IMR-90 (cell line): ENCODE measurements at regions not wholly inside any gene's neighbourhood (a gene's known extent, or its start where the extent isn't known, plus 50 kb on each side); places are given as distances from the start of the nearest gene placed in this dataset.

Source experiments
- BHLHE40 ChIP-seq: fragments of 150-350 bp; IDR thresholded peaks from 2 replicates; pipeline ENCODE4 v1.6.1; 2016; ENCODE audit warnings: mild to moderate bottlenecking, low read depth, low read length
- CEBPB ChIP-seq: IDR thresholded peaks from 2 replicates; pipeline ENCODE4 v1.6.1; 2012; ENCODE audit warnings: low read depth, low read length, improper control_type of control experiment
- CTCF ChIP-seq: conservative IDR thresholded peaks from 2 replicates; pipeline ENCODE4 v1.5.1; 2012; ENCODE audit warnings: mild to moderate bottlenecking, low read depth, low read length, improper control_type of control experiment
- MAFK ChIP-seq: IDR thresholded peaks from 2 replicates; pipeline ENCODE4 v1.6.1; 2012; ENCODE audit warnings: low read depth, low read length, improper control_type of control experiment
- MAZ ChIP-seq: IDR thresholded peaks from 2 replicates; pipeline ENCODE4 v1.6.1; 2012; ENCODE audit warnings: low read depth, mild to moderate bottlenecking, low read length, improper control_type of control experiment, moderate library complexity, borderline replicate concordance
- NFE2L2 ChIP-seq: fragments of 150-350 bp; IDR thresholded peaks from 2 replicates; pipeline ENCODE4 v1.6.1; 2016; ENCODE audit warnings: low read depth, mild to moderate bottlenecking, low read length
- POLR2A ChIP-seq: IDR thresholded peaks from 2 replicates; pipeline ENCODE4 v1.6.1; 2012; ENCODE audit warnings: mild to moderate bottlenecking, low read depth, low read length
- RFX5 ChIP-seq: IDR thresholded peaks from 2 replicates; pipeline ENCODE4 v1.8.0; 2012; ENCODE audit warnings: low read depth, mild to moderate bottlenecking, low read length, moderate library complexity
- USF2 ChIP-seq: fragments of 150-350 bp; IDR thresholded peaks from 2 replicates; pipeline ENCODE4 v1.6.1; 2017; ENCODE audit warnings: mild to moderate bottlenecking, antibody characterized with exemption, low read length, low read depth

- TF ChIP-seq POLR2A (no peak), BHLHE40 (no peak), CTCF (no peak), RFX5 (no peak), MAZ (no peak), MAFK (no peak), NFE2L2 (no peak), USF2 (no peak), CEBPB (no peak)
These were observed 58.5 kb downstream of the NPY1R start for GRCh38 chr4:163273922-163274321.
